ENCODE measurements at regions not wholly inside any gene's neighbourhood (a gene's known extent, or its start where the extent isn't known, plus 50 kb on each side); places are given as distances from the start of the nearest gene placed in this dataset.

DNA sequence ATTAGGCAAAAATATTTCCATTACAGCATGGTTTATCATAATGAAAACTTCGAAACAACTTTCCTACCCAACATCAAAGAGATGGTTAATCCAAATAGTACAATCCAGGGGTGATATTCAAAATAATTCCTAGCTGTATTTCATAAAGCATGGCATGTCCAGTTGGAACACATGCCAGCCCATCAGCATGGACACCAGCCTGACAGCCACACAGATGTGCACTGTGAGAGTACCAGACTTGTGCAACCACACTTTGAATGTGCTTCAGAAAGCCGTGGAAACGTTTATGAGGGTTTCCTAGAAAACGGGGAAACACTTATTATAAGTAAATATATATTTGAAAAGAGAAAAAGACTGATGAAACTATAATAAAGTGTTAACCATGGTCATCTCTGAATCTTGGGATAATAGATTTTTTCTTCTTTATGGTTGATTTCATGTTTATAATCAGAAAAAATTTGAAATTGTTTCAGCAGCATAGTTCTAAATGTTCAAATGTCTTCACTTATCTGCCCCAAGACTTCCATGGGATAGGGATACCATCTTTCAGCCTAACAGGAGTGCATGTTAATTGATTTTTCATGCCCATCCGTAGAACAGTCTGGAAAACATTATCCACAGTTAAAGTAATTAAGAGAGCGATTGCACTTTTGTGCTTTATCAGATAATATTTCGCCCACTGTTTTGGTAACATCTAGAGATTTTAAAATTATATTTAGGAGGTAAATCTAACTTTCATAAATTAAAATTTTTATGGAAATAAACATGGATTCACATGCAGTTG, 242.6 kb upstream of the IRS2 start:
- DNase-seq (ENCODE audit: low spot score, unreplicated experiment), result no peak
- Mint-ChIP-seq H3K4me1 (ENCODE audit: low read depth) (no peaks in the 10 kb centered on the region), H3K36me3 (ENCODE audit: insufficient read depth) (no peaks in the 10 kb centered on the region), H3K27me3 (peaks cover 2% of the 10 kb centered on the region), H3K4me3 (ENCODE audit: low read depth) (no peak overlapping the region), H3K9me3 (ENCODE audit: low read depth) (no peaks in the 10 kb centered on the region), H3K27ac (no peak overlapping the region)
- TF ChIP-seq, protein P1, sequence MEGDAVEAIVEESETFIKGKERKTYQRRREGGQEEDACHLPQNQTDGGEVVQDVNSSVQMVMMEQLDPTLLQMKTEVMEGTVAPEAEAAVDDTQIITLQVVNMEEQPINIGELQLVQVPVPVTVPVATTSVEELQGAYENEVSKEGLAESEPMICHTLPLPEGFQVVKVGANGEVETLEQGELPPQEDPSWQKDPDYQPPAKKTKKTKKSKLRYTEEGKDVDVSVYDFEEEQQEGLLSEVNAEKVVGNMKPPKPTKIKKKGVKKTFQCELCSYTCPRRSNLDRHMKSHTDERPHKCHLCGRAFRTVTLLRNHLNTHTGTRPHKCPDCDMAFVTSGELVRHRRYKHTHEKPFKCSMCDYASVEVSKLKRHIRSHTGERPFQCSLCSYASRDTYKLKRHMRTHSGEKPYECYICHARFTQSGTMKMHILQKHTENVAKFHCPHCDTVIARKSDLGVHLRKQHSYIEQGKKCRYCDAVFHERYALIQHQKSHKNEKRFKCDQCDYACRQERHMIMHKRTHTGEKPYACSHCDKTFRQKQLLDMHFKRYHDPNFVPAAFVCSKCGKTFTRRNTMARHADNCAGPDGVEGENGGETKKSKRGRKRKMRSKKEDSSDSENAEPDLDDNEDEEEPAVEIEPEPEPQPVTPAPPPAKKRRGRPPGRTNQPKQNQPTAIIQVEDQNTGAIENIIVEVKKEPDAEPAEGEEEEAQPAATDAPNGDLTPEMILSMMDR (IDR thresholded peaks at IDR 0.05; ENCODE audit: unreplicated experiment), result no peak

DNA sequence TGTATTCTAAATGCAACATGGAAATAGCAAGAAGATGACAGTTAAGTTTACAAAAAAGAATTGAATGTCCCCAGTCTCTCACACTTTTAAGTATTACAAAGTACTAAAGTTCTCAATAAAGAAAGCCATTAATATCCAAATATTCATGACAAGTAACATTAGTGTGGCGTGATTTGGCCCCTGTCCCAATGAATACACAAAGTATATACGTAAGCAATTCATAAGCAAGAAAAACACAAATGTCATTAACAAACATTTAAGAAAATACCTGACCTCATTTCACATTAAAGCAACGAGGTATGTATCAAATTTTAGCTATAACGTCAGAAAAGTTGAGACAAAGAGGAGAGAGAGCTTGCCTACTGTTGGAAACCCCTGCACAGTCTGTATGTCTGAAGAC, 241.9 kb upstream of the IRS2 start:
- Mint-ChIP-seq H3K4me1 (ENCODE audit: low read depth) (no peaks in the 10 kb centered on the region), H3K4me3 (ENCODE audit: low read depth) (no peak overlapping the region), H3K27ac (no peak overlapping the region), H3K27me3 (peaks cover 1% of the 10 kb centered on the region), H3K9me3 (ENCODE audit: low read depth) (no peaks in the 10 kb centered on the region), H3K36me3 (ENCODE audit: insufficient read depth) (no peaks in the 10 kb centered on the region)
- TF ChIP-seq, protein P1 (IDR thresholded peaks at IDR 0.05; ENCODE audit: unreplicated experiment), result no peak
- DNase-seq (ENCODE audit: low spot score, unreplicated experiment), result no peak

DNA sequence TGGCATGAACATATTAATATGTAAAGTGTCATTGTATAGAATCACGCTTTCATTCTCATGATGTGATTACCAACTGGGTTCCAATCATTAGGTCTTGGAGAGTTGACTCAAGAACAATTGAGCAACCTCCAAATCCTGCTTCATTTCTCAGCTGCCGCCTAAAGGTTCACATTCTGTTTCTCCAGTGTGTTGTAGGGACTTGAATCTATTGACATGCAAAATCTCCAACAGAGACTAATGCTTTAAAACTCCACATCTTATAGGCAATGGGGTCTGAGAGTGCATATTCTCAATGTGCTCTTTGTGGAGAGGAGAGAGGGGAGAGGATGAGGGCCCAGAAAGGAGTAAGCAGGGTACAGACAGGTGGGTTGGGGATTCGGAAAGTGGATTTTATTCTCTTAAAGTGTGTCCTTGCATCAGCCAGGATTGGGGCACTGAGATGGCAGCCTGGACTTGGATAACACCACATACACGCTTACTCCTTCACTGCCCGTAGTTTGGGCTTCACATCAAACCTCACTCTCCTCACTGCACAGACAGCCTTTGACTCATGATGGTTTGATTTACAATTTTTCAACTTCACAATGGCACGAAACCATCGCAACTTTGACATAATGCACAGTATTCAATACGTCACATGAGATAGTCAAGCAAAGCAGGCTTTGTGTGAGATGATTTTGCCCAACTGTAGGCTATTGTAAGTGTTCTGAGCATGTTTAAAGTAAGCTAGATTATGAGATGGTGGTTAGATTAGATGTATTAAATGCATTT, 241.3 kb upstream of the IRS2 start:
- Mint-ChIP-seq H3K4me1 (ENCODE audit: low read depth) (no peaks in the 10 kb centered on the region), H3K4me3 (ENCODE audit: low read depth) (no peak overlapping the region), H3K9me3 (ENCODE audit: low read depth) (no peaks in the 10 kb centered on the region), H3K27me3 (peaks cover 2% of the 10 kb centered on the region), H3K27ac (no peak overlapping the region), H3K36me3 (ENCODE audit: insufficient read depth) (no peaks in the 10 kb centered on the region)
- TF ChIP-seq, protein P1 (IDR thresholded peaks at IDR 0.05; ENCODE audit: unreplicated experiment), result no peak
- no peak for DNase-seq (ENCODE audit: low spot score, unreplicated experiment)

DNA sequence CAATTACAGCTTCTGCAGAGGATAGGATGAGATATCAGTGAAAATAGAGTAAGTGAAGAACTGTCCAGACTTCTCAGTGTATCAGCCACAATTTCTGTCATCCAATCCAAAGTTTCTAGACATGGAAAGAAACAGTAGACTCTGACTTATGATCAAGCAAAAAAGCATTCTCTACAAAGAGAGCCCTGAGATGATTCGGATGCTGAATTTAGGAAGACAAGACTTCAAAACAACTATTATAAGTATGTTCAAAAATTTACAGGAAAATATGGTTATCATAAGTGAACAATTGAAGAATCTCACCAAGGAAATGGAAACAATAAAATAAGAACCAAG, 238.2 kb upstream of the IRS2 start:
- Mint-ChIP-seq H3K27me3 (peaks cover 8% of the 10 kb centered on the region), H3K36me3 (ENCODE audit: insufficient read depth) (no peaks in the 10 kb centered on the region), H3K27ac (no peak overlapping the region), H3K9me3 (ENCODE audit: low read depth) (no peaks in the 10 kb centered on the region), H3K4me1 (ENCODE audit: low read depth) (no peaks in the 10 kb centered on the region), H3K4me3 (ENCODE audit: low read depth) (no peak overlapping the region)
- DNase-seq (ENCODE audit: low spot score, unreplicated experiment), result no peak
- TF ChIP-seq, protein P1 (IDR thresholded peaks at IDR 0.05; ENCODE audit: unreplicated experiment), result no peak

DNA sequence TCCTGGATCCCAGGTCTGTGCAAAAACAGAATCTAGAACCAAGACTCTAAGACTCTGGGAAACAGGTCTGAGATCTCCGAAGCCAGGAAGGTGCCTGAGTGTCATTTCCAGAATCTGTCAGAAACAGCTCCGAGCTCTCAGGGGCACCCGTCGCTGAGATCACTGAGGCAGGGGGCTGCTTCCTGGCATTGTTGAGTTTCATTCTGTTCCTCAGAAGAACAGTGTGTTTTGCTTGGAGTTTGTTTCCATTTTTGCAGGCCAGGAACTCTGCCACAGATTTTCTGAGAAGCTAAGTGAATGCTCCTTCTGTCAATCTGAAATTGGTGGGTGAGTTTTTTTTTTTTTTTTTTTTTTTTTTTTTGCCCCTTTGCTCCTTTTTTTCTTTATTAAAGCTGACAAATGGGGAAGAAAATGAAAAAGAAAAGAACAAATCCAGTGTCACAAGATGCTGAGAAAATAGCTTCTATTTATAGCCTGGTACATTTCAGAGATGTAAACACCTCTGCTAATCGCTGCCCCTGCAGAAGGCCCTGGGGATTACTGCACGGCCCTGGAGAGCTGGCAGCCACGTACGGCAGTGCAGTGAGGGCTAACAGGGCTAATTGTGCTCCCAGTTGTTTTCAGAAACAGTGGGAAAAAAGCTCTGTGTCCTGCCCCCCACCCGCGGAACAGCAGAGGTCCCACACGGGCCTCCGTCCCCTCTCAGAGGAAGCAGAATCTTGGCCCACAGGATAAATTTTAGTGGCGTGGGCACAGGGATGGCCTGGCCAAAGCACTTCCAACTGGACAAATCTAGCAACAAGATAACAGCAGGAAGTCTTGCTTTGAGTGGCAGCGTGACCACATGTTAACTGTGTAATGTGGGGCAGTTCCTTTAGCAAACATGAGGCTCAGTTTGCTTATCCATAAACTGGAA, 237.6 kb upstream of the IRS2 start:
- no peak for DNase-seq (ENCODE audit: low spot score, unreplicated experiment)
- H3K4me3 Mint-ChIP-seq (ENCODE audit: low read depth), result no peak overlapping the region
- peaks cover 8% of the 10 kb centered on the region for H3K27me3 Mint-ChIP-seq
- no peak overlapping the region for H3K27ac Mint-ChIP-seq
- TF ChIP-seq, protein P1 (IDR thresholded peaks at IDR 0.05; ENCODE audit: unreplicated experiment), result no peak
- H3K9me3 Mint-ChIP-seq (ENCODE audit: low read depth), result no peaks in the 10 kb centered on the region
- H3K36me3 Mint-ChIP-seq (ENCODE audit: insufficient read depth), result no peaks in the 10 kb centered on the region
- no peaks in the 10 kb centered on the region for H3K4me1 Mint-ChIP-seq (ENCODE audit: low read depth)

Measured in progenitor cell of endocrine pancreas (in vitro differentiated cells).